DND-41 (cell line): ENCODE measurements at regions not wholly inside any gene's neighbourhood (a gene's known extent, or its start where the extent isn't known, plus 50 kb on each side); places are given as distances from the start of the nearest gene placed in this dataset.

Source experiments
- EZH2 ChIP-seq: IDR thresholded peaks from 3 replicates; pipeline ENCODE4 v1.6.1; 2012; ENCODE audit warnings: borderline replicate concordance, low read depth, mild to moderate bottlenecking, moderate library complexity, low read length, inconsistent platforms; ENCODE audit not compliant: severe bottlenecking
- TF ChIP-seq, protein P1 (sequence below): IDR thresholded peaks from 2 replicates; pipeline ENCODE4 v1.5.1; 2012; ENCODE audit warnings: borderline replicate concordance, low read length, moderate library complexity, mild to moderate bottlenecking; ENCODE audit not compliant: poor library complexity, severe bottlenecking; ENCODE audit errors: extremely low read depth

DNA sequence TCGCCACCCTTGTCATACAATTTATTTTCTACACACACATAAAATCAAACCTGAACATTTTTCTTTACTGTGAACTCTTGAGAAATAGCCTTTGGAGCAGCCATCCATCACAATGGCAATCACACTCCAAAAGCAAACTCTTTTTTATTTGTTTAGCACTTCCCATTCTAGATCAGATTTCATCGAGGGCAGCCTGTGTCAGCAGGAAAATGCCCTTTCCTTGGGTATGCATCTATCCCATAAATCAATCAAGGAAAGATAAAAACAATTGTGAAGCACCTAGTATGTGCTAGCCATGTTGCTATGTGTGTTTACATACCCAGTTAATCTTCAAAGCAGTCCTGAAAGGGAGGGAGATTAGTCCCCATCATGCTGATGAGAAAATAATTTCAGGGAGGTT, 484.1 kb upstream of the USP24 start:
- TF ChIP-seq, protein P1, sequence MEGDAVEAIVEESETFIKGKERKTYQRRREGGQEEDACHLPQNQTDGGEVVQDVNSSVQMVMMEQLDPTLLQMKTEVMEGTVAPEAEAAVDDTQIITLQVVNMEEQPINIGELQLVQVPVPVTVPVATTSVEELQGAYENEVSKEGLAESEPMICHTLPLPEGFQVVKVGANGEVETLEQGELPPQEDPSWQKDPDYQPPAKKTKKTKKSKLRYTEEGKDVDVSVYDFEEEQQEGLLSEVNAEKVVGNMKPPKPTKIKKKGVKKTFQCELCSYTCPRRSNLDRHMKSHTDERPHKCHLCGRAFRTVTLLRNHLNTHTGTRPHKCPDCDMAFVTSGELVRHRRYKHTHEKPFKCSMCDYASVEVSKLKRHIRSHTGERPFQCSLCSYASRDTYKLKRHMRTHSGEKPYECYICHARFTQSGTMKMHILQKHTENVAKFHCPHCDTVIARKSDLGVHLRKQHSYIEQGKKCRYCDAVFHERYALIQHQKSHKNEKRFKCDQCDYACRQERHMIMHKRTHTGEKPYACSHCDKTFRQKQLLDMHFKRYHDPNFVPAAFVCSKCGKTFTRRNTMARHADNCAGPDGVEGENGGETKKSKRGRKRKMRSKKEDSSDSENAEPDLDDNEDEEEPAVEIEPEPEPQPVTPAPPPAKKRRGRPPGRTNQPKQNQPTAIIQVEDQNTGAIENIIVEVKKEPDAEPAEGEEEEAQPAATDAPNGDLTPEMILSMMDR = no peak
- no peak for TF ChIP-seq EZH2
